HCT116 (cell line): ENCODE measurements at regions not wholly inside any gene's neighbourhood (a gene's known extent, or its start where the extent isn't known, plus 50 kb on each side); places are given as distances from the start of the nearest gene placed in this dataset.

Experiments
- ATAC-seq: fragments of 200-7000 bp; cut with Tn5 transposase; 2 replicates; pipeline ENCODE4 v1.9.1; 2020; ENCODE audit warnings: mild to moderate bottlenecking, moderate library complexity
- BruUV-seq: library from RNA; stranded (reverse); fragments of 400-500 nt; replicated peaks from 2 replicates; lab custom pipeline; 2021; lab: Mats Ljungman, UMichigan
- CTCF ChIA-PET: fragments of 300-600 bp; sonication (Branson Sonifier 250); formaldehyde crosslinking; loops from one replicate; lab custom pipeline; 2021; ENCODE audit warnings: antibody characterized with exemption; lab: Charles Lee
- POLR2A ChIA-PET: fragments of 300-600, 350-600 bp; sonication (Branson Sonifier 250); formaldehyde crosslinking; loops from one replicate; lab custom pipeline; 2021; ENCODE audit warnings: antibody characterized with exemption; lab: Charles Lee
- RAD21 ChIA-PET, 2 experiments: fragments of 300-600 bp; sonication (Branson Sonifier 250); formaldehyde crosslinking; loops; one replicate each; lab custom pipeline; 2023; ENCODE audit warnings: low total read pairs in 2 of 2; ENCODE audit not compliant: uncharacterized antibody in 2 of 2, unreplicated experiment in 2 of 2, low non-redundant PET in 1 of 2; lab: Charles Lee
- DNase-seq: peaks from one replicate; pipeline ENCODE4 v3.0.0-alpha.2; 2010; ENCODE audit warnings: low read depth, low spot score
- H2AFZ ChIP-seq: fragments of 200-600 bp; shearing (Covaris generic), sonication (generic); 2 replicates; pipeline ENCODE4 v1.6.1; 2017; ENCODE audit warnings: low read depth, mixed run types, mixed read lengths, antibody characterized with exemption, low read length; ENCODE audit not compliant: poor library complexity, severe bottlenecking
- H3K27ac ChIP-seq: 2 replicates; pipeline ENCODE4 v1.5.1; 2012; ENCODE audit warnings: low read depth, low read length
- H3K27me3 ChIP-seq: fragments of 200-600 bp; sonication (generic); 2 replicates; pipeline ENCODE4 v1.6.1; 2016; ENCODE audit warnings: mixed run types, low read length, mixed read lengths; ENCODE audit not compliant: insufficient read depth
- H3K36me3 ChIP-seq, 2 experiments: fragments of 200-500 bp in 1 of 2; fragments of 200-600 bp in 1 of 2; sonication (Bioruptor generic) in 1 of 2; sonication (generic) in 1 of 2; 2 replicates each; pipeline versions ENCODE4 v1.5.1 to v1.6.1; 2014 to 2016; ENCODE audit warnings: low read length in 2 of 2, inconsistent platforms in 1 of 2, mixed read lengths in 1 of 2, mixed run types in 1 of 2; ENCODE audit not compliant: insufficient read depth in 2 of 2, control insufficient read depth in 1 of 2
- H3K4me1 ChIP-seq, 2 experiments: fragments of 200-600 bp in 1 of 2; sonication (generic) in 1 of 2; 2 replicates each; pipeline versions ENCODE4 v1.5.1 to v1.6.1; 2012 to 2017; ENCODE audit warnings: low read length in 2 of 2, inconsistent platforms in 1 of 2, mild to moderate bottlenecking in 1 of 2, mixed read lengths in 1 of 2, mixed run types in 1 of 2, moderate library complexity in 1 of 2; ENCODE audit not compliant: insufficient read depth in 2 of 2, control insufficient read depth in 1 of 2
- H3K4me2 ChIP-seq: fragments of 200-600 bp; sonication (generic); 2 replicates; pipeline ENCODE4 v1.6.1; 2017; ENCODE audit warnings: mixed run types, low read length, mixed read lengths
- H3K4me3 ChIP-seq, 2 experiments: fragments of 200-600 bp in 1 of 2; sonication (generic) in 1 of 2; replicated peaks in 1 of 2; 2 replicates each; pipeline ENCODE4 v1.5.1; 2011 to 2016; ENCODE audit warnings: low read length in 2 of 2, control low read depth in 1 of 2, low read depth in 1 of 2, mild to moderate bottlenecking in 1 of 2, mixed read lengths in 1 of 2, mixed run types in 1 of 2
- H3K79me2 ChIP-seq: fragments of 200-600 bp; sonication (generic); 2 replicates; pipeline ENCODE4 v1.6.1; 2017; ENCODE audit warnings: mild to moderate bottlenecking, mixed run types, low read length, moderate library complexity, mixed read lengths; ENCODE audit not compliant: insufficient read depth
- H3K9ac ChIP-seq: fragments of 200-600 bp; sonication (generic); 2 replicates; pipeline ENCODE4 v1.6.1; 2016; ENCODE audit warnings: low read length, mixed read lengths
- H3K9me2 ChIP-seq: fragments of 200-600 bp; sonication (generic), shearing (Covaris generic); 2 replicates; pipeline ENCODE4 v1.6.1; 2017; ENCODE audit warnings: mixed run types, mild to moderate bottlenecking, moderate library complexity; ENCODE audit not compliant: insufficient read depth
- H3K9me3 ChIP-seq, 2 experiments: fragments of 200-500 bp in 1 of 2; fragments of 200-600 bp in 1 of 2; sonication (Bioruptor generic) in 1 of 2; sonication (generic) in 1 of 2; 2 replicates each; pipeline ENCODE4 v1.6.1; 2014 to 2017; ENCODE audit warnings: low read length in 2 of 2, mixed read lengths in 2 of 2, inconsistent platforms in 1 of 2, low read depth in 1 of 2, mild to moderate bottlenecking in 1 of 2, mixed run types in 1 of 2, moderate library complexity in 1 of 2; ENCODE audit not compliant: control insufficient read depth in 1 of 2, insufficient read depth in 1 of 2
- H4K20me1 ChIP-seq: fragments of 200-600 bp; sonication (generic), shearing (Covaris generic); 2 replicates; pipeline ENCODE4 v1.6.1; 2017; ENCODE audit warnings: mixed run types, mild to moderate bottlenecking, moderate library complexity; ENCODE audit not compliant: insufficient read depth
- CEBPB ChIP-seq: IDR thresholded peaks from 2 replicates; pipeline ENCODE4 v1.6.1; 2012; ENCODE audit warnings: low read depth
- EGR1 ChIP-seq: IDR thresholded peaks from 2 replicates; pipeline ENCODE4 v1.6.1; 2012; ENCODE audit warnings: low read depth
- ELF1 ChIP-seq: IDR thresholded peaks from 2 replicates; pipeline ENCODE4 v1.6.1; 2012; ENCODE audit warnings: low read depth, borderline replicate concordance
- EZH2phosphoT487 ChIP-seq: fragments of 200-600 bp; IDR thresholded peaks from 2 replicates; pipeline ENCODE4 v1.6.1; 2018; ENCODE audit warnings: antibody characterized with exemption, borderline replicate concordance
- FOSL1 ChIP-seq: IDR thresholded peaks from 2 replicates; pipeline ENCODE4 v1.6.1; 2012; ENCODE audit warnings: low read depth
- JUND ChIP-seq: IDR thresholded peaks from 2 replicates; pipeline ENCODE4 v1.6.1; 2012
- SIN3A ChIP-seq: IDR thresholded peaks from 2 replicates; pipeline ENCODE4 v1.6.1; 2012; ENCODE audit warnings: low read depth
- SP1 ChIP-seq: IDR thresholded peaks from 2 replicates; pipeline ENCODE4 v1.6.1; 2012; ENCODE audit warnings: low read depth
- SRF ChIP-seq: IDR thresholded peaks from 2 replicates; pipeline ENCODE4 v1.6.1; 2012; ENCODE audit warnings: low read depth
- TCF7L2 ChIP-seq: IDR thresholded peaks from 2 replicates; pipeline ENCODE4 v1.7.0; 2011; ENCODE audit warnings: borderline replicate concordance, inconsistent platforms; ENCODE audit not compliant: insufficient read depth, insufficient read length; ENCODE audit errors: extremely low read depth
- ZFX ChIP-seq: fragments of 450-650 bp; IDR thresholded peaks from 2 replicates; pipeline ENCODE4 v1.6.1; 2017
- ZNF274 ChIP-seq: fragments of 200-500 bp; sonication (Bioruptor generic); IDR thresholded peaks from 2 replicates; pipeline ENCODE4 v1.6.1; 2014; ENCODE audit warnings: mild to moderate bottlenecking, low read depth, low read length, inconsistent platforms
- intact Hi-C: fragments of 100-400 bp; cut with micrococcal nuclease; formaldehyde crosslinking; loops from 2 replicates; pipeline ENCODE4 v1.10.0; 2022
- TF ChIP-seq, protein P1 (sequence below): IDR thresholded peaks from 2 replicates; pipeline ENCODE4 v1.6.1; 2012; ENCODE audit warnings: low read depth
- TF ChIP-seq, protein P2 (sequence below): IDR thresholded peaks from 2 replicates; pipeline ENCODE4 v1.6.1; 2012
- TF ChIP-seq, protein P3 (sequence below), 3 experiments: fragments of 200-600 bp in 1 of 3; sonication (generic) in 1 of 3; IDR thresholded peaks in 2 of 3; conservative IDR thresholded peaks in 1 of 3; 2 replicates each; pipeline ENCODE4 v1.5.1; 2012 to 2017; ENCODE audit warnings: low read depth in 2 of 3, low read length in 2 of 3, antibody characterized with exemption in 1 of 3, borderline replicate concordance in 1 of 3, control low read depth in 1 of 3, mild to moderate bottlenecking in 1 of 3, mixed read lengths in 1 of 3, mixed run types in 1 of 3, moderate library complexity in 1 of 3; ENCODE audit not compliant: insufficient read depth in 1 of 3
- TF ChIP-seq, protein P4 (sequence below): IDR thresholded peaks from 2 replicates; pipeline ENCODE4 v1.6.1; 2011; ENCODE audit warnings: mild to moderate bottlenecking, low read length, moderate library complexity; ENCODE audit not compliant: insufficient replicate concordance; ENCODE audit errors: extremely low read depth

DNA sequence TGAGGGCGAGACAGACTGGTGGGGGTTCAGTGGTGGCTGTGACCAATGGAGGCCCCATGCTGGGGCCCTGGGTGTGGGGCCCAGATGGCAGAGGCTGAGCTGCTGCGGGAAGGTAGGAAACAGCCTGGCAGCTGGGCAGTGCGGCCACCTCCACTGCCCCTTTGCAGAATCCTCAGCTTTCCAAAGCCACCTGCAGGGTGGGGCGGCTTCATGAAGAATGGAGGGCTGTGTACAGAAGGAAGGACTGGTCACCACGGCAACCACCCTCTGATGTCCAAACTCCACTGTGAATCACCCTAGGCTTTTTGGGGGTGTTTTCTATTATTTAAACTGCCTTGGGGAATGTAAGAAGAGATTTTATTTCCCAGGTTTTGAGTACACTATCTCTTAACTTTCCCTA, 166.3 kb upstream of the NAV2 start:
- Histone ChIP-seq H3K36me3 (no peaks in the 10 kb centered on the region), H2AFZ (no peak overlapping the region), H4K20me1 (no peaks in the 10 kb centered on the region), H3K4me3 (no peak overlapping the region), H3K79me2 (no peaks in the 10 kb centered on the region), H3K4me2 (no peak overlapping the region), H3K9me2 (no peaks in the 10 kb centered on the region), H3K27me3 (peaks cover 46% of the 10 kb centered on the region), H3K4me1 (no peaks in the 10 kb centered on the region), H3K9ac (no peak overlapping the region), H3K9me3 (no peaks in the 10 kb centered on the region), H3K27ac (no peak overlapping the region)
- no TSS peak for BruUV-seq
- RAD21 ChIA-PET: no interaction called here
- POLR2A ChIA-PET: no interaction called here
- CTCF ChIA-PET: interaction anchor here (1.6 kb wide), 1 partner anchor 469 kb away, joined by 8 read pairs; no protein-coding TSS in a partner anchor
- DNase-seq: no peak
- TF ChIP-seq, protein P1, sequence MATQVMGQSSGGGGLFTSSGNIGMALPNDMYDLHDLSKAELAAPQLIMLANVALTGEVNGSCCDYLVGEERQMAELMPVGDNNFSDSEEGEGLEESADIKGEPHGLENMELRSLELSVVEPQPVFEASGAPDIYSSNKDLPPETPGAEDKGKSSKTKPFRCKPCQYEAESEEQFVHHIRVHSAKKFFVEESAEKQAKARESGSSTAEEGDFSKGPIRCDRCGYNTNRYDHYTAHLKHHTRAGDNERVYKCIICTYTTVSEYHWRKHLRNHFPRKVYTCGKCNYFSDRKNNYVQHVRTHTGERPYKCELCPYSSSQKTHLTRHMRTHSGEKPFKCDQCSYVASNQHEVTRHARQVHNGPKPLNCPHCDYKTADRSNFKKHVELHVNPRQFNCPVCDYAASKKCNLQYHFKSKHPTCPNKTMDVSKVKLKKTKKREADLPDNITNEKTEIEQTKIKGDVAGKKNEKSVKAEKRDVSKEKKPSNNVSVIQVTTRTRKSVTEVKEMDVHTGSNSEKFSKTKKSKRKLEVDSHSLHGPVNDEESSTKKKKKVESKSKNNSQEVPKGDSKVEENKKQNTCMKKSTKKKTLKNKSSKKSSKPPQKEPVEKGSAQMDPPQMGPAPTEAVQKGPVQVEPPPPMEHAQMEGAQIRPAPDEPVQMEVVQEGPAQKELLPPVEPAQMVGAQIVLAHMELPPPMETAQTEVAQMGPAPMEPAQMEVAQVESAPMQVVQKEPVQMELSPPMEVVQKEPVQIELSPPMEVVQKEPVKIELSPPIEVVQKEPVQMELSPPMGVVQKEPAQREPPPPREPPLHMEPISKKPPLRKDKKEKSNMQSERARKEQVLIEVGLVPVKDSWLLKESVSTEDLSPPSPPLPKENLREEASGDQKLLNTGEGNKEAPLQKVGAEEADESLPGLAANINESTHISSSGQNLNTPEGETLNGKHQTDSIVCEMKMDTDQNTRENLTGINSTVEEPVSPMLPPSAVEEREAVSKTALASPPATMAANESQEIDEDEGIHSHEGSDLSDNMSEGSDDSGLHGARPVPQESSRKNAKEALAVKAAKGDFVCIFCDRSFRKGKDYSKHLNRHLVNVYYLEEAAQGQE: no peak
- no peak for TF ChIP-seq SRF
- no peak for TF ChIP-seq JUND
- TF ChIP-seq, protein P2, sequence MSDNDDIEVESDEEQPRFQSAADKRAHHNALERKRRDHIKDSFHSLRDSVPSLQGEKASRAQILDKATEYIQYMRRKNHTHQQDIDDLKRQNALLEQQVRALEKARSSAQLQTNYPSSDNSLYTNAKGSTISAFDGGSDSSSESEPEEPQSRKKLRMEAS: no peak
- TF ChIP-seq SP1: no peak
- TF ChIP-seq ZNF274: no peak
- no peak for TF ChIP-seq FOSL1
- no peak for TF ChIP-seq SIN3A
- TF ChIP-seq TCF7L2: no peak
- TF ChIP-seq, protein P3, sequence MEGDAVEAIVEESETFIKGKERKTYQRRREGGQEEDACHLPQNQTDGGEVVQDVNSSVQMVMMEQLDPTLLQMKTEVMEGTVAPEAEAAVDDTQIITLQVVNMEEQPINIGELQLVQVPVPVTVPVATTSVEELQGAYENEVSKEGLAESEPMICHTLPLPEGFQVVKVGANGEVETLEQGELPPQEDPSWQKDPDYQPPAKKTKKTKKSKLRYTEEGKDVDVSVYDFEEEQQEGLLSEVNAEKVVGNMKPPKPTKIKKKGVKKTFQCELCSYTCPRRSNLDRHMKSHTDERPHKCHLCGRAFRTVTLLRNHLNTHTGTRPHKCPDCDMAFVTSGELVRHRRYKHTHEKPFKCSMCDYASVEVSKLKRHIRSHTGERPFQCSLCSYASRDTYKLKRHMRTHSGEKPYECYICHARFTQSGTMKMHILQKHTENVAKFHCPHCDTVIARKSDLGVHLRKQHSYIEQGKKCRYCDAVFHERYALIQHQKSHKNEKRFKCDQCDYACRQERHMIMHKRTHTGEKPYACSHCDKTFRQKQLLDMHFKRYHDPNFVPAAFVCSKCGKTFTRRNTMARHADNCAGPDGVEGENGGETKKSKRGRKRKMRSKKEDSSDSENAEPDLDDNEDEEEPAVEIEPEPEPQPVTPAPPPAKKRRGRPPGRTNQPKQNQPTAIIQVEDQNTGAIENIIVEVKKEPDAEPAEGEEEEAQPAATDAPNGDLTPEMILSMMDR (IDR thresholded peaks at IDR 0.05 in 2 of 3, conservative IDR thresholded peaks at IDR 0.05 in 1 of 3; ENCODE audit: borderline replicate concordance in 1 of 3, insufficient read depth in 1 of 3, low read depth in 2 of 3, low read length in 2 of 3): no peak
- TF ChIP-seq CEBPB: no peak
- no peak for TF ChIP-seq EZH2phosphoT487
- TF ChIP-seq EGR1: no peak
- TF ChIP-seq ELF1: no peak
- TF ChIP-seq, protein P4, sequence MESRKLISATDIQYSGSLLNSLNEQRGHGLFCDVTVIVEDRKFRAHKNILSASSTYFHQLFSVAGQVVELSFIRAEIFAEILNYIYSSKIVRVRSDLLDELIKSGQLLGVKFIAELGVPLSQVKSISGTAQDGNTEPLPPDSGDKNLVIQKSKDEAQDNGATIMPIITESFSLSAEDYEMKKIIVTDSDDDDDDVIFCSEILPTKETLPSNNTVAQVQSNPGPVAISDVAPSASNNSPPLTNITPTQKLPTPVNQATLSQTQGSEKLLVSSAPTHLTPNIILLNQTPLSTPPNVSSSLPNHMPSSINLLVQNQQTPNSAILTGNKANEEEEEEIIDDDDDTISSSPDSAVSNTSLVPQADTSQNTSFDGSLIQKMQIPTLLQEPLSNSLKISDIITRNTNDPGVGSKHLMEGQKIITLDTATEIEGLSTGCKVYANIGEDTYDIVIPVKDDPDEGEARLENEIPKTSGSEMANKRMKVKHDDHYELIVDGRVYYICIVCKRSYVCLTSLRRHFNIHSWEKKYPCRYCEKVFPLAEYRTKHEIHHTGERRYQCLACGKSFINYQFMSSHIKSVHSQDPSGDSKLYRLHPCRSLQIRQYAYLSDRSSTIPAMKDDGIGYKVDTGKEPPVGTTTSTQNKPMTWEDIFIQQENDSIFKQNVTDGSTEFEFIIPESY: no peak
- TF ChIP-seq ZFX: no peak
- ATAC-seq: no peak
- intact Hi-C loops: no loop called here
